Activated CD8-positive, alpha-beta memory T cell treated with anti-CD3 and anti-CD28 coated beads, Interleukin-2, amount 10 ng/mL, durations not matched to agents 7 days and 5 days (primary cell): ENCODE measurements at regions not wholly inside any gene's neighbourhood (a gene's known extent, or its start where the extent isn't known, plus 50 kb on each side); places are given as distances from the start of the nearest gene placed in this dataset.
"Not testable (repeated sequence)": the region's sequence is repeated elsewhere in the genome, so short reads cannot be mapped to it uniquely, and the experiment has no call there.

Source experiments
- ATAC-seq: fragments of 150-1000 bp; cut with Tn5 transposase; one replicate; pipeline ENCODE4 v1.10.0; 2021; ENCODE audit warnings: moderate library complexity
- CTCF ChIA-PET: fragments of 350-600 bp; sonication (Branson Sonifier 250); formaldehyde crosslinking; loops from one replicate; lab custom pipeline; 2021; ENCODE audit warnings: antibody characterized with exemption; lab: Charles Lee
- DNase-seq: peaks from one replicate; pipeline ENCODE4 v3.0.0-alpha.2; 2020
- H3K27ac Mint-ChIP-seq: one replicate; pipeline ENCODE4 v1.8.0; 2021; ENCODE audit warnings: mild to moderate bottlenecking, mixed read lengths
- H3K27me3 Mint-ChIP-seq: one replicate; pipeline ENCODE4 v1.8.0; 2021; ENCODE audit warnings: mixed read lengths
- H3K36me3 Mint-ChIP-seq: one replicate; pipeline ENCODE4 v1.8.0; 2021; ENCODE audit warnings: mild to moderate bottlenecking, mixed read lengths
- H3K4me1 Mint-ChIP-seq: one replicate; pipeline ENCODE4 v1.8.0; 2021; ENCODE audit warnings: mixed read lengths
- H3K4me3 Mint-ChIP-seq: one replicate; pipeline ENCODE4 v1.8.0; 2021; ENCODE audit warnings: mild to moderate bottlenecking, moderate library complexity, mixed read lengths
- H3K9me3 Mint-ChIP-seq: one replicate; pipeline ENCODE4 v1.8.0; 2022; ENCODE audit warnings: low read depth, mixed read lengths

- no peak for DNase-seq
- no peak for ATAC-seq
- H3K4me3 Mint-ChIP-seq: no peak overlapping the region
- CTCF ChIA-PET: interaction anchor here (1.2 to 1.4 kb wide), 2 partner anchors 73 to 110 kb away, joined by 3 to 11 read pairs; no protein-coding TSS in a partner anchor
- no peaks in the 10 kb centered on the region for H3K9me3 Mint-ChIP-seq
- H3K27me3 Mint-ChIP-seq: peaks cover 5% of the 10 kb centered on the region
- H3K4me1 Mint-ChIP-seq: peaks cover 18% of the 10 kb centered on the region
- H3K36me3 Mint-ChIP-seq: peaks cover 5% of the 10 kb centered on the region
- H3K27ac Mint-ChIP-seq: no peak overlapping the region
These were observed 109.1 kb upstream of the PLEKHG1 start for GRCh38 chr6:150490586-150490985.

GRCh38 chr6:150491131-150491810 is 108.4 kb upstream of the PLEKHG1 start:
- H3K9me3 Mint-ChIP-seq: no peaks in the 10 kb centered on the region
- peak overlapping the region; percentile 73 for H3K27ac Mint-ChIP-seq
- peak; percentile 46 for DNase-seq
- peaks cover 2% of the 10 kb centered on the region for H3K27me3 Mint-ChIP-seq
- peaks cover 5% of the 10 kb centered on the region for H3K36me3 Mint-ChIP-seq
- no peak overlapping the region for H3K4me3 Mint-ChIP-seq
- peak; percentile 93 for ATAC-seq
- H3K4me1 Mint-ChIP-seq: peaks cover 18% of the 10 kb centered on the region
- CTCF ChIA-PET: interaction anchor here (1.2 to 1.4 kb wide), 2 partner anchors 73 to 109 kb away, joined by 3 to 11 read pairs; no protein-coding TSS in a partner anchor

- ATAC-seq (no peak), DNase-seq (no peak)
- peaks cover 18% of the 10 kb centered on the region for H3K4me1 Mint-ChIP-seq
- H3K4me3 Mint-ChIP-seq: no peak overlapping the region
- peaks cover 5% of the 10 kb centered on the region for H3K36me3 Mint-ChIP-seq
- no peaks in the 10 kb centered on the region for H3K9me3 Mint-ChIP-seq
- H3K27ac Mint-ChIP-seq: peak overlapping the region; percentile 67
- CTCF ChIA-PET: interaction anchor here (1.2 to 1.4 kb wide), 2 partner anchors 74 to 109 kb away, joined by 3 to 11 read pairs; no protein-coding TSS in a partner anchor
- H3K27me3 Mint-ChIP-seq: peaks cover under 1% of the 10 kb centered on the region
These were observed 107.9 kb upstream of the PLEKHG1 start for GRCh38 chr6:150491811-150492172.

GRCh38 chr6:150492507-150492906 is 107.2 kb upstream of the PLEKHG1 start:
- ATAC-seq: no peak
- H3K4me3 Mint-ChIP-seq: no peak overlapping the region
- peaks cover 5% of the 10 kb centered on the region for H3K36me3 Mint-ChIP-seq
- peaks cover 2% of the 10 kb centered on the region for H3K27me3 Mint-ChIP-seq
- CTCF ChIA-PET: no interaction called here
- no peak for DNase-seq
- H3K27ac Mint-ChIP-seq: no peak overlapping the region
- no peaks in the 10 kb centered on the region for H3K9me3 Mint-ChIP-seq
- peaks cover 18% of the 10 kb centered on the region for H3K4me1 Mint-ChIP-seq

GRCh38 chr6:150492941-150493340 is 106.7 kb upstream of the PLEKHG1 start:
- Mint-ChIP-seq H3K27ac (no peak overlapping the region), H3K4me1 (peaks cover 18% of the 10 kb centered on the region), H3K36me3 (peaks cover 5% of the 10 kb centered on the region), H3K4me3 (no peak overlapping the region), H3K9me3 (no peaks in the 10 kb centered on the region), H3K27me3 (peaks cover 2% of the 10 kb centered on the region)
- DNase-seq (no peak), ATAC-seq (no peak)
- CTCF ChIA-PET: no interaction called here

DNA sequence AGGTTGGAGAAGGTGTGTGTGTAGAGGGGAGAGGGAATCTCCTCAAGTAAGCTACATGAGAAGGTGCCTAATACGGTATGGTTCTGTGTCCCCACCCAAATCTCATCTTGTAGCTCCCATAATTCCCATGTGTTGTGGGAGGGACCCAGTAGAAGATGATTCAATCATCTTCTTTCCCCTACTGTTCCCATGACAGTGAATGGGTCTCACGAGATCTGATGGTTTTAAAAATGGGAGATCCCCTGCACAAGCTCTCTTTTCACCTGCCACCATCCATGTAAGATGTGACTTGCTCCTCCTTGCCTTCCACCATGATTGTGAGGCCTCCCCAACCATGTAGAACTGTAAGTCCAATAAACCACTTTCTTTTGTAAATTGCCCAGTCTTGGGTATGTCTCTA is 106.1 kb upstream of the PLEKHG1 start:
- ATAC-seq, CTCF ChIA-PET, H3K27ac Mint-ChIP-seq, DNase-seq, H3K36me3 Mint-ChIP-seq, H3K4me3 Mint-ChIP-seq, H3K27me3 Mint-ChIP-seq, H3K9me3 Mint-ChIP-seq: not testable (repeated sequence)
- H3K4me1 Mint-ChIP-seq: peaks cover 18% of the 10 kb centered on the region

DNA sequence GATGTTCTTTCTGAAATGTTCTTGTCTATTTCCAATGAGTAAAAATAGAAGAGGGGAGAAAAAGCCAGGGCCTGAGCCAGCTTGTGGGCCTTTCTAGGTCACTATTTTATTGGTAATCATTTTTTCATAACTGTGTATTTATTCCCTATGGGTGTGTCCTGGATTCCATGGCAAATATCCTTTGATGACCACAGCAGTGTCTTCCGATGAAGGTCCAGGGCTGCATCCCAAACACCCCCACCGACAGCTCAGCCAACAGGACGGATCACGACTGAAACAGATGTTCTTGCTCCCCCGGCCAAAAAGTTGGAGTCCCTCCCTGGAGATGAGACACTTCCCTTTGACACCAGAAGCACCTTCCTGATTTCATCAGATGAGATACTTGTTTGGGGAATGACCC is 105.4 kb upstream of the PLEKHG1 start:
- CTCF ChIA-PET: no interaction called here
- no peak for ATAC-seq
- Mint-ChIP-seq H3K9me3 (no peaks in the 10 kb centered on the region), H3K36me3 (peaks cover 5% of the 10 kb centered on the region), H3K4me1 (peaks cover 18% of the 10 kb centered on the region), H3K27me3 (peaks cover 2% of the 10 kb centered on the region), H3K27ac (no peak overlapping the region), H3K4me3 (no peak overlapping the region)
- no peak for DNase-seq

DNA sequence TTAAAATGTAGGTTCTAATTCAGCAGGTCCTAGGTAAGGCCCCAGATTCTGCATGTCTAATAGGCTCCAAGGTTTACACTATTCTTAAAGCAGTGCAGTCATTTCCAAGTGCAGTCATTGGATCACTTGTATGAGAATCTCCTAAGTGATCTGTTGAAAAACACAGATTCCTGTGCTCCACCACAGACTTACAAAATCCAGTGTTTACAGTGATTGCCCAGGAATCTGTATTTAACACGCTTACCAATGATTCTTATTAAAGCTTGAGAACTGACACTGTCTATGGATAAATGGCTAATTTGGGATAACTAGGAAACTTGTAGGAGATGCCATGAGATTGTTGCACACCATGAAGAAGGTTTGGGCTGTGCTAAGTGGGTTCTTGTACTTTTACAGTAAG is 104.6 kb upstream of the PLEKHG1 start:
- no peak overlapping the region for H3K27ac Mint-ChIP-seq
- H3K36me3 Mint-ChIP-seq: peaks cover 5% of the 10 kb centered on the region
- H3K9me3 Mint-ChIP-seq: no peaks in the 10 kb centered on the region
- CTCF ChIA-PET: no interaction called here
- no peak overlapping the region for H3K4me3 Mint-ChIP-seq
- no peak for ATAC-seq
- H3K27me3 Mint-ChIP-seq: peaks cover 2% of the 10 kb centered on the region
- peaks cover 18% of the 10 kb centered on the region for H3K4me1 Mint-ChIP-seq
- no peak for DNase-seq

- CTCF ChIA-PET: no interaction called here
- Mint-ChIP-seq H3K27ac (no peak overlapping the region), H3K4me1 (peaks cover 9% of the 10 kb centered on the region), H3K4me3 (no peak overlapping the region), H3K9me3 (no peaks in the 10 kb centered on the region), H3K27me3 (peaks cover 2% of the 10 kb centered on the region), H3K36me3 (peaks cover 5% of the 10 kb centered on the region)
- no peak for DNase-seq
- no peak for ATAC-seq
These were observed 103.1 kb upstream of the PLEKHG1 start for GRCh38 chr6:150496629-150497028.

- no peaks in the 10 kb centered on the region for H3K9me3 Mint-ChIP-seq
- no peak for DNase-seq
- CTCF ChIA-PET: no interaction called here
- H3K36me3 Mint-ChIP-seq: no peaks in the 10 kb centered on the region
- no peak overlapping the region for H3K27ac Mint-ChIP-seq
- H3K4me3 Mint-ChIP-seq: no peak overlapping the region
- no peaks in the 10 kb centered on the region for H3K4me1 Mint-ChIP-seq
- H3K27me3 Mint-ChIP-seq: peaks cover 4% of the 10 kb centered on the region
- no peak for ATAC-seq
These were observed 99.8 kb upstream of the PLEKHG1 start for GRCh38 chr6:150499882-150500312.

- H3K27ac Mint-ChIP-seq, ATAC-seq, H3K4me1 Mint-ChIP-seq, H3K4me3 Mint-ChIP-seq, DNase-seq, CTCF ChIA-PET, H3K9me3 Mint-ChIP-seq, H3K36me3 Mint-ChIP-seq, H3K27me3 Mint-ChIP-seq: not testable (repeated sequence)
These were observed 99.1 kb upstream of the PLEKHG1 start for GRCh38 chr6:150500568-150500967.

DNA sequence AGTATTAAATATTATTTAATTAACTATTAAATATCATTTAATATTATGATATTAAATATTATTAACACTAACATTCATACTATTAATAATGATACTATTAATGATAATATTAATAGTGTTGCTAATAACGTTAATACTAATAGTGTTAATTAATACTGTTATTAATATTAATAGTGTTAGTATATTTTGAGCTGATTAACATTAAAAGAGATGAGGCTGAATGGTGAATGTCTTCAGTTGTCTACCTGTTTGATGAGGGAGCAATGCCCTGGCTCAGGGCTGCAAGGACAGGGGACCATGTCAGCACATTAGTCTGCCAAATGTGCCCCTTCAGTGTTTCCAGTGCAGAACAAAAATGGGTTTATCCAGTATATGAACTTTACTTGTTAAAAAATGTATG is 96.6 kb upstream of the PLEKHG1 start:
- Mint-ChIP-seq H3K27me3 (peaks cover 2% of the 10 kb centered on the region), H3K4me3 (no peak overlapping the region), H3K36me3 (no peaks in the 10 kb centered on the region), H3K9me3 (no peaks in the 10 kb centered on the region), H3K27ac (no peak overlapping the region), H3K4me1 (no peaks in the 10 kb centered on the region)
- ATAC-seq (no peak), DNase-seq (no peak)
- CTCF ChIA-PET: no interaction called here

DNA sequence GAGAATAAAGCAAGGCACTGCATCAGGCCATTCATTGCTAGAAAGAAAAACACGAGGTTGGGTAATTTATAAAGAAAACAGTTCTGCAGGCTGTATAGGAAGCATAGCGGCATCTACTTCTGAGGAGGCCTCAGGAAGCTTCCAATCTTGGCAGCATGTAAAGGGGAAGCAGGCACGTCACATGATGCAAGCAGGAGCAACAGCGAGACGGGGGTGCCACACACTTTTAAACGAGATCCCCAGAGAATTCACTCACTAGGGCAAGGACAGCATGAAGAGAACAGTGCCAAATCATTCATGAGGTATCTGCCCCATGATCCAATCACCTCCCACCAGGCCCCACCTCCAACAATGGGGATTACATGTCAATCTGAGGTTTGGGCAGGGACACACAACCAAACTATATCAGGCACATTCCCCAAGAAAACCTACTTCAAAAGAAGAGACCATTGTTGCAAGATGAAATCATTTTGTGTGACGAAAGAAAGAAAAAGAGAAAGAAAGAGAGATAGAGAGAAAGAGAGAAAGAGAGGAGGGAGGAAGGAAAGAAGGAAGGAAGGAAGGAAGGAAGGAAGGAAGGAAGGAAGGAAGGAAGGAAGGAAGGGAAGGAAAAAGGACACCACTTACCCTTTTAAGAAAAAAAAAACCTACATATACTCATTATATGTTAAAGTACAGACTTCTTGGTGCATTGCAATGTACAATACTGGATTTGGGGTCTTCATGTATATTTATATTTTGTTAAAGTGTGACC is 95.9 kb upstream of the PLEKHG1 start:
- Mint-ChIP-seq H3K9me3 (no peaks in the 10 kb centered on the region), H3K27me3 (peaks cover 2% of the 10 kb centered on the region), H3K27ac (no peak overlapping the region), H3K36me3 (no peaks in the 10 kb centered on the region), H3K4me1 (no peaks in the 10 kb centered on the region), H3K4me3 (no peak overlapping the region)
- ATAC-seq (no peak), DNase-seq (no peak)
- CTCF ChIA-PET: no interaction called here

DNA sequence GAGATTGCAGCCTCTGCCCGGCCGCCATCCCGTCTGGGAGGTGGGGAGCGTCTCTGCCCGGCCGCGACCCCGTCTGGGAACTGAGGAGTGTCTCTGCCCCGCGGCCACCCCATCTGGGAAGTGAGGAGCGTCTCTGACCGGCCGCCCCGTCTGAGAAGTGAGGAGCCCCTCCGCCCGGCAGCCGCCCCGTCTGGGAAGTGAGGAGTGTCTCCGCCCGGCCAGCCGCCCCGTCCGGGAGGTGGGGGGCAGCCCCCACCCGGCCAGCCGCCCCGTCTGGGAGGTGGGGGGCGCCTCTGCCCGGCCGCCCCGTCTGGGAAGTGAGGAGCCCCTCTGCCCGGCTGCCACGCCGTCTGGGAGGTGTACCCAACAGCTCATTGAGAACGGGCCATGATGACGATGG is 92.3 kb upstream of the PLEKHG1 start:
- H3K4me1 Mint-ChIP-seq, H3K36me3 Mint-ChIP-seq, H3K27me3 Mint-ChIP-seq, CTCF ChIA-PET, DNase-seq, H3K4me3 Mint-ChIP-seq, H3K27ac Mint-ChIP-seq, H3K9me3 Mint-ChIP-seq, ATAC-seq: not testable (repeated sequence)
